ENCODE measurements at regions not wholly inside any gene's neighbourhood (a gene's known extent, or its start where the extent isn't known, plus 50 kb on each side); places are given as distances from the start of the nearest gene placed in this dataset.
"Not testable (repeated sequence)": the region's sequence is repeated elsewhere in the genome, so short reads cannot be mapped to it uniquely, and the experiment has no call there.

DNA sequence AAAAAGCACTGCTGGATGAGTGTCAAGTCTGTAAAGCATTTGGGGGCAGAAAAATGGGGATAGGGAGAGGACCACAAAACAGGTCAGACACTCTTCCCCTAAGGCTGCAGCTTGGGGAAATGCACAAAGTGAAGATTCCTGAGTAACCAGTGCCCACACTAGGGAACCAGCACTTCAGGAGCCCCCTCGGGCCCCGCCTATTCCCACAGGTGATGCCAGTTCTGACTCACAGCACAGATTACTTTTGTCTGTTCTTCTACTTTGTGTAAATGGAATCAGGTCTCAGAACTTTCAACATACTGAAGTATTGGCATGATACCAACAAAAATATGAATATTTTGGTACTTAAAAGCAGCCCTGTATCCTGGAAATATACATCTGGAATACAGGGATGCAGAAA is 112.5 kb downstream of the ADRA2C start:
- H3K4me3 ChIP-seq (ENCODE audit: control insufficient read depth, low read depth, low read length), result no peak overlapping the region
- no peak for DNase-seq (ENCODE audit: low read depth)
- TF ChIP-seq, protein P1, sequence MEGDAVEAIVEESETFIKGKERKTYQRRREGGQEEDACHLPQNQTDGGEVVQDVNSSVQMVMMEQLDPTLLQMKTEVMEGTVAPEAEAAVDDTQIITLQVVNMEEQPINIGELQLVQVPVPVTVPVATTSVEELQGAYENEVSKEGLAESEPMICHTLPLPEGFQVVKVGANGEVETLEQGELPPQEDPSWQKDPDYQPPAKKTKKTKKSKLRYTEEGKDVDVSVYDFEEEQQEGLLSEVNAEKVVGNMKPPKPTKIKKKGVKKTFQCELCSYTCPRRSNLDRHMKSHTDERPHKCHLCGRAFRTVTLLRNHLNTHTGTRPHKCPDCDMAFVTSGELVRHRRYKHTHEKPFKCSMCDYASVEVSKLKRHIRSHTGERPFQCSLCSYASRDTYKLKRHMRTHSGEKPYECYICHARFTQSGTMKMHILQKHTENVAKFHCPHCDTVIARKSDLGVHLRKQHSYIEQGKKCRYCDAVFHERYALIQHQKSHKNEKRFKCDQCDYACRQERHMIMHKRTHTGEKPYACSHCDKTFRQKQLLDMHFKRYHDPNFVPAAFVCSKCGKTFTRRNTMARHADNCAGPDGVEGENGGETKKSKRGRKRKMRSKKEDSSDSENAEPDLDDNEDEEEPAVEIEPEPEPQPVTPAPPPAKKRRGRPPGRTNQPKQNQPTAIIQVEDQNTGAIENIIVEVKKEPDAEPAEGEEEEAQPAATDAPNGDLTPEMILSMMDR (IDR thresholded peaks at IDR 0.05; ENCODE audit: control insufficient read depth, insufficient read depth, low read depth, low read length, missing control alignments), result no peak

DNA sequence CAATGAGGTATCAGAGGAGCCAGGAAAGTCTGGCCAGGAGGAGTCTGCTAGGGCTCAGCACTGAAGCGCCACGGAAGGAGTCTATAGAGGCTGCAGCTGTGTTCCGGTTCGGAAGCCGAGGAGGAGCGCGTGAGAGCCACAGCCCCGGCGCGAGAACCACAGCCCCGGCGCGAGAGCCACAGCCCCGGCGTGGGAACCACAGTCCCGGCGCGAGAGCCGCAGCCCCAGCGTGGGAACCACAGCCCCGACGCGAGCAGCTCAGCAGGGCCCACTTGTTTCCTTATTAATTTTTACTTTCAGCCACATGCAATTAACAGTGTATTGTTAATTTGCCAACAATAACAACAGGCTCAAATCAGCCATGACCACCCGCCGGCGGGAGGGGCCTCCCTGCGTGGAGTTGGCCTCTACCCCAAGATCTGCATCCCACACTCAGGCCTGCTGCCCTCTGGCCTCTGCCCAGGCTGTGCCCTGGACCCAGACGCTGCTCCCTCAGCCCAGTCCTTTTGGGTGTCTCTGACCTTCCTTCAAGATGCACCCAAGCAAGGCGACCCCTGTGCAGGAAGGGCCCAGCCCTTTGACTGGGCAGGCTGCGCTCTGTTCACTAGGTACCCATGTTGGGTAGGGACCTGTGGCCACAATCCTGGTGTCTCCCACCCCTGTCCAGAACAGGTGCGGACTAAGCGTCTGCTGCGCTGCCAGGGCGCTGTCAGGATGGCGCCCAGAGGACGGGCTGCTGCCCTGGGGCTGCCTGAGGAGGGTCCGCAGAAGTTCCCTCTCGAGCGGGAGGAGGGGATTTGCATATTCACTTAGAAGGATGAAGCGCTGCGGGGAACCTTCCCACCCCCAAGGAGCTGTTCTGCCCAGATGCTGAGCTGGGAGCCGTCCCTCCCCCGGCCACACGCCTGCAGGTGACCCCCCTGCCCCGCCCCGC is 113.8 kb downstream of the ADRA2C start:
- TF ChIP-seq, protein P1 (IDR thresholded peaks at IDR 0.05; ENCODE audit: control insufficient read depth, insufficient read depth, low read depth, low read length, missing control alignments), result no peak
- DNase-seq (ENCODE audit: low read depth), result no peak
- H3K4me3 ChIP-seq (ENCODE audit: control insufficient read depth, low read depth, low read length), result no peak overlapping the region

DNA sequence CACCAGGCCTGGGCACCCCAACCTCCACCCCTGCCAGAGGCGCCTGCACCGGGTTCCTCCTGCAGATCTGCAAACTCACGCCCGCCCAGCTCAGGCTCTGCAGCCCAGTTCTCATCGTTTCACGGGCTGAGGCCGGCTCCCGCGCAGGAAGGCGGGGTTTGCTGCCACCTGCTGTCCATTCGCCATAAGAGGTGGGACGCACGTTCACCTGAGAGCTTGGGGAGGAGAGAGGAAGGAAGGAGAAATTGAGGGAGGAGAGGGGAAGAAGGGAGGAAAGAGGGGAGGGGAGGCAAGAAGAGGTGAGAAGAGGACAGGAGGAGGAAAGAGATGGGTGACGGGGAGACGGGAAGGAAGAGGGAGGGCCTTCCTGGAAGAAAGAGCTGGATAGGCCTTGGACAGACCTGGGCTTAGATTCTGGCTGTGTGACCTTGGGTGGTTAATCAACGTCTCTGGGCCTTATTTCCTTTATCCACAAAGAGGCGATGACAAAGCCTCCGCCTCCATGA is 114.5 kb downstream of the ADRA2C start:
- TF ChIP-seq, protein P1 (IDR thresholded peaks at IDR 0.05; ENCODE audit: control insufficient read depth, insufficient read depth, low read depth, low read length, missing control alignments), result peak; percentile 78
- no peak overlapping the region for H3K4me3 ChIP-seq (ENCODE audit: control insufficient read depth, low read depth, low read length)

DNA sequence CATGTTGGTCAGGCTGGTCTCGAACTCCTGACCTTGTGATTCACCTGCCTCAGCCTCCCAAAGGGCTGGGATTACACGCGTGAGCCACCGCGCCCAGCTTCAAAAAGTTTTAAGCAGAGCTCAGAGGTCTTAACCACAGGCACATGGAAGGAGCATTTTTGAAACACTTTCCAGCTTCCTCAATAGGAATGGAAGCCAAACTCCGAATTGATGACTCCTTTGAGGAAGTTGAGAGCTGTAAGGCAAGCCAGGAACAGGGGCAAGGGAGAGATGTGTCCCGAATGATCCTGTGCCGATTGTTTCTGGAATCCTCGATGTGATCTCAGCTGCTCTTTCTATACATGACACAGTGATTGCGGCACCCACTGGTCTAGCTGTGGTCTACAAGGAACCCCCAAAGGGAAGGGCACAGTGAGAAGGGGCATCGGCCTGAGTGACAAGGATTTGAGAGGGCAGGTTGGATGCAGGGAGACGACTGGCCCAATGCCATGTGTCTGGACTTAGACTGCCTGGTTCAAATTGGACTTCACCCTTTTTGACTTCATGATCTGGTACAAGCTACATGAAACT is 116.2 kb downstream of the ADRA2C start:
- H3K4me3 ChIP-seq (ENCODE audit: control insufficient read depth, low read depth, low read length), result not testable (repeated sequence)
- peak; percentile 31 for DNase-seq (ENCODE audit: low read depth)

More for the DNA sequence above, 114.5 kb downstream of the ADRA2C start:
- DNase-seq (ENCODE audit: low read depth), result peak; percentile 13

DNA sequence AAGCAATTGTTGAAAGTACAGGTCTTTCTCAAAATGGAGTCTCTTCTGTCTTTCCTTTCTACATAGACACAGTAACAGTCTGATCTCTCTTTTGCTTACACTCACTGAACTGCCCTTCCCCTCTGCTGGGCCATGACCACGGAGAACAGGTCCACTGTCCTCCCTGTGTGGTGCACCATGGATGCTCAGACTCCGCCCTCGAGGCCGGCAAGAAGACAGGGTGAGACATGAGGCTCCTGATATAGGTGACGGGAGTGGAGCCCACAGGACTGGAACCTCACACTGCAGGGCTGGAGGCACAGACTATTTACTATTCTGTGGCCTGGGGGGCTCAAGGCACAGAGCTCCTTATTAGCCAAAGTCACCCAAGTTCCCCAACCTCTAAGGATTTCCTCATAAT is 118.1 kb downstream of the ADRA2C start:
- H3K4me3 ChIP-seq (ENCODE audit: control insufficient read depth, low read depth, low read length); DNase-seq (ENCODE audit: low read depth): not testable (repeated sequence)

DNA sequence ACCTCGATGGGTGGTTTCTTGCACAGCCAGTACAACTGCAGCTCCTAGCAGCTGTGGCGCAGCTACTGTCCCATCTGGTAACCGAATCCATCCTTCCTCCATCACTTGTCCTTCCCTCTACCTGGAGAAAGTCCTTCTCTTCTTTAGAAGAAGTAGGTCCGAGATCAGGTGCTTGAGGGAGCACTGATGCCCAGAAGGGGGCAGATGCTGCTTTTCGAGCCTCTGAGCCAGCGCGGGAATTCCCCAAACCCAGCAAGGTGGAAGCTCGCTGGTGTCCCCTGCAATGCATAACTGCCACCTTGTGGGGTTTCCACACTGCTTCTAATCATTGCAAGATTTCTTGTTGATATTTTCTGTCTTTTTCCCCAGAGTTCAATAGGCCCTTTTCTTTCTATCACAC is 127.4 kb downstream of the ADRA2C start:
- not testable (repeated sequence) for DNase-seq (ENCODE audit: low read depth)
- TF ChIP-seq, protein P1 (IDR thresholded peaks at IDR 0.05; ENCODE audit: control insufficient read depth, insufficient read depth, low read depth, low read length, missing control alignments), result peak; percentile 42

DNA sequence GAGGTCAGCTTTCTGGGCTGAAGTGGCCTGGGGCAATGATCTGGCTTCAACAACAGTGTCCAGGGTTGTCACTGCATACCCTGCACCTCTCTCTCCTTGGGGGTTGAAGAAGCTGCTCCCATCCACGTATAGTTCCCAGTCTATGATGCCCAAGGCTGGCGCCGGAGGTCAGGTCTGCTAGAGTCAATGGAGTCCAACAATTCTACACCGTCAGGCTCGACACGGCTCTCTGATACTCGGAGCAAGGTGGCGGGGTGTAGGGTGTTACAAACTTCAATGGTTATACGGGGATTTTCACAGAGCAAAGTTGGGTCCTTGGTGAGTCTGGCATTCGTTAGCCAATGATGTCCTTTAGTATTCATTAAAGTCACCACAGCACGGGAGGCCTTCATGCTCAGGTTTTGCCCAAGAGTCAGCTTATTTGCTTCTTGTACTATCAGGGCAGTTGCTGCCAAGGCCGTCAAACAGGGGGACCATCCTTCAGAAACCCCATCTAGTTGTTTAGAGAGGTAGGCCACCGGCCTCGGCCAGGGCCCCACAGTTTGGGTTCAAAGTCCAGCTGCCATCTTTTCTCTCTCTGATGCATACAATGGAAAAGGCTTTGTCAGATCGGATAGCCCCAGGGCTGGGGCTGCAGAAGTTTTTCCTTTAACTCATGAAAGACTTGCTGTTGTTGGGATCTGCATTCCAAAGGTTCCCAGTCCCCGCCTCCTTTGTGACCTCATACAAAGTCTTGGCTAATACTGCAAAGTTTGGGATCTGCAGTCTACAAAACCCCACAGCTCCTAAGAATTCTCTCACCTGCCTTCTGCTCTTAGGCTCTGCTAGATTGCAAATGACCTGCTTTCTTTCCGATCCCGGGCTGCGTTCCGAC is 128.1 kb downstream of the ADRA2C start:
- not testable (repeated sequence) for H3K4me3 ChIP-seq (ENCODE audit: control insufficient read depth, low read depth, low read length); DNase-seq (ENCODE audit: low read depth)

More for the DNA sequence above, 127.4 kb downstream of the ADRA2C start:
- H3K4me3 ChIP-seq (ENCODE audit: control insufficient read depth, low read depth, low read length), result not testable (repeated sequence)

Measured in AG09309 (cell line).